DND-41 (cell line): ENCODE measurements at regions not wholly inside any gene's neighbourhood (a gene's known extent, or its start where the extent isn't known, plus 50 kb on each side); places are given as distances from the start of the nearest gene placed in this dataset.

Experiments
- ATAC-seq: fragments of 200-7000 bp; cut with Tn5 transposase; 3 replicates; pipeline ENCODE4 v1.9.1; 2021; ENCODE audit warnings: low read depth; ENCODE audit not compliant: insufficient read depth
- DNase-seq: peaks from one replicate; pipeline ENCODE4 v3.0.0-alpha.2; 2020
- H2AFZ ChIP-seq: 2 replicates; pipeline ENCODE4 v1.6.0; 2012; ENCODE audit warnings: low read depth, low read length
- H3K27ac ChIP-seq: 2 replicates; pipeline ENCODE4 v1.5.1; 2012; ENCODE audit warnings: low read length, inconsistent platforms
- H3K27me3 ChIP-seq: fragments of 200-600 bp; sonication (generic); 2 replicates; pipeline ENCODE4 v1.6.0; 2012; ENCODE audit warnings: low read length, mild to moderate bottlenecking, inconsistent platforms; ENCODE audit not compliant: insufficient read depth, poor library complexity
- H3K36me3 ChIP-seq: 2 replicates; pipeline ENCODE4 v1.5.1; 2012; ENCODE audit warnings: low read length, inconsistent platforms; ENCODE audit not compliant: insufficient read depth
- H3K4me1 ChIP-seq: 2 replicates; pipeline ENCODE4 v1.5.1; 2012; ENCODE audit warnings: mild to moderate bottlenecking, low read length; ENCODE audit not compliant: insufficient read depth
- H3K4me2 ChIP-seq: 2 replicates; pipeline ENCODE4 v1.6.0; 2012; ENCODE audit warnings: mild to moderate bottlenecking, moderate library complexity, low read length, inconsistent platforms; ENCODE audit not compliant: insufficient read depth
- H3K4me3 ChIP-seq, 2 experiments: fragments of 200-600 bp in 1 of 2; shearing (Covaris generic) in 1 of 2; 2 replicates each; pipeline ENCODE4 v1.5.1; 2012 to 2016; ENCODE audit warnings: inconsistent platforms in 2 of 2, low read length in 2 of 2, mild to moderate bottlenecking in 2 of 2, low read depth in 1 of 2, moderate library complexity in 1 of 2
- H3K79me2 ChIP-seq: 2 replicates; pipeline ENCODE4 v1.6.0; 2012; ENCODE audit warnings: low read length, inconsistent platforms; ENCODE audit not compliant: insufficient read depth
- H3K9ac ChIP-seq: 2 replicates; pipeline ENCODE4 v1.6.0; 2012; ENCODE audit warnings: low read depth, mild to moderate bottlenecking, inconsistent platforms, low read length, moderate library complexity
- H3K9me3 ChIP-seq: 2 replicates; pipeline ENCODE4 v1.5.1; 2012; ENCODE audit warnings: low read length, moderate library complexity, mild to moderate bottlenecking, inconsistent platforms; ENCODE audit not compliant: insufficient read depth, severe bottlenecking
- H4K20me1 ChIP-seq: 2 replicates; pipeline ENCODE4 v1.6.0; 2012; ENCODE audit warnings: low read length; ENCODE audit not compliant: insufficient read depth
- CTCF ChIP-seq: IDR thresholded peaks from 2 replicates; pipeline ENCODE4 v1.5.1; 2012; ENCODE audit warnings: borderline replicate concordance, low read length, moderate library complexity, mild to moderate bottlenecking; ENCODE audit not compliant: poor library complexity, severe bottlenecking; ENCODE audit errors: extremely low read depth
- EZH2 ChIP-seq: IDR thresholded peaks from 3 replicates; pipeline ENCODE4 v1.6.1; 2012; ENCODE audit warnings: borderline replicate concordance, low read depth, mild to moderate bottlenecking, moderate library complexity, low read length, inconsistent platforms; ENCODE audit not compliant: severe bottlenecking

DNA sequence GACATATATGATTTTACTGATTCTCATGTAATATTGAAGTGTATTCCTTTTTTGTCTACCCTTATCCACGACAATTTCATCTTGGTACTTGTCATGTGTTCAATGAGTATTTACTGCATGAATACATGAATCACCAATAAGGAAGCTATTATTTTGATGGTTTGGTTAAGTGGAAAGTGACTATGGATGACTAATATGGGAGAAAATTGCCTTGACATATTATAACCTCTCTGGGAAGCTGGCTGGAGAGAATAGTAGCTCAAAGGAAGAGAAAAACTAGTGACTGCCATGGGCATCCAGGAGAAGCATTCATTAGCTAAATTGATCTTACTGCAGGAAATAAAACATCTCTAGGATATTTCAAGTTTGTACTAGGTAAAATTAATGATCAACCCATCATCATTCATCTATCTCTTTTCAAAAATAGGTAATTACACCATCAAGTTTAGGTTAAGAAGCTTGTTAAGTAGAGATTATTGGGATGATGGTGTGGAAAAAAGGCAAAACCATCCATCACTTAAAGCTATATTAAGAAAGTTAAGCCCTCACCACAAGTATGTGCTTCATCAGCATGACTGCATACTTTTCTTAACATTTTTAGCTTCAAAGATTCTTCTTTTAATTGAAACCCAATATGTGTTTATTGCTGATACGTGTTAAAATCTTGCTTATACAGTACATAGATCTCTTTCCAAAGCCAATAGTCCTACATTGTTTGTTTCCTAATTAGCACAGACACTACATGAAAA, 455.2 kb upstream of the ARPP21 start:
- Histone ChIP-seq H3K9ac (no peak overlapping the region), H3K27me3 (no peaks in the 10 kb centered on the region), H4K20me1 (no peaks in the 10 kb centered on the region), H2AFZ (no peak overlapping the region), H3K79me2 (no peaks in the 10 kb centered on the region), H3K27ac (no peak overlapping the region), H3K4me2 (no peak overlapping the region), H3K4me3 (no peak overlapping the region), H3K9me3 (peaks cover 35% of the 10 kb centered on the region), H3K36me3 (no peaks in the 10 kb centered on the region), H3K4me1 (no peaks in the 10 kb centered on the region)
- no peak for TF ChIP-seq CTCF
- no peak for TF ChIP-seq EZH2
- ATAC-seq (no peak), DNase-seq (no peak)

DNA sequence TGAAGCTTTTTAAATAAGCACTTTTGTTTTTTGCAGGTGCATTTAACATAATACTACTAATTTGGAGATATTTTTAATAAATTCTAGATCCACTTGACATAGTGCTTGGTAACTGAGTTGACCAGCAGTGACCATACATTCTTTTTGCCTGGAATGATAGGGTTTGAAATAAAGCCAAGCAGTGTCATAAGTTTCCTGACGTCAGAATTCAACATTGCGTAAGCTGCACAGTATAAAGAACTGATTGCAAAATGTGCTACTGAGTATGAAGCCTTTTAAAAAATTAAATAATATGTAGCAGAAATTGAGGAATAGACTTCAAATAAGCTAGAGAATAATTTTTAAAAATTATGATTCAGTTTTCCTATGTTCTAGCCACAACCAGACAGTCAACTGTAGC, 454.6 kb upstream of the ARPP21 start:
- Histone ChIP-seq H3K27me3 (no peaks in the 10 kb centered on the region), H3K4me2 (no peak overlapping the region), H3K27ac (no peak overlapping the region), H3K36me3 (no peaks in the 10 kb centered on the region), H3K79me2 (no peaks in the 10 kb centered on the region), H3K9me3 (peaks cover 35% of the 10 kb centered on the region), H3K4me1 (no peaks in the 10 kb centered on the region), H4K20me1 (no peaks in the 10 kb centered on the region), H3K9ac (no peak overlapping the region), H3K4me3 (no peak overlapping the region), H2AFZ (no peak overlapping the region)
- ATAC-seq (no peak), DNase-seq (no peak)
- no peak for TF ChIP-seq CTCF
- TF ChIP-seq EZH2, result no peak

DNA sequence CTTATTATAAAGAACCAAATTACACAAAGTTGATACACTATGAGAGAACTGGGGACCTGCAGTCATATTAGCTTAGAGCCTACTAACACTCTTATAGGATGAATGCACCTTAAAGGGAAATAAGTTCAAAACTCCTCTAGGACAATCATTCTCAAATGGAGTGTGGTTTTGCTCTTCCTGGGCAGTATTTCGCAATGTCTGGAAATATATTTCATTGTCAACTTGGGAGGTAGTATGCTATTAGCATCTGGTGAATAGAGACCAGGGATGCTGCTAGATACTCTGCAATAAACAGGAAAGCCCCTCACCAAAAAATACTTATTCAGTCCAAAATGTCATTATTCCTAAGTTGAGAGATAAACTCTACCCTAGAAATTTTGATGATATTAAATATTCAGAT, 451.4 kb upstream of the ARPP21 start:
- Histone ChIP-seq H2AFZ (no peak overlapping the region), H3K36me3 (no peaks in the 10 kb centered on the region), H3K9ac (no peak overlapping the region), H4K20me1 (no peaks in the 10 kb centered on the region), H3K4me2 (no peak overlapping the region), H3K9me3 (peaks cover 4% of the 10 kb centered on the region), H3K27me3 (no peaks in the 10 kb centered on the region), H3K79me2 (no peaks in the 10 kb centered on the region), H3K4me3 (no peak overlapping the region), H3K27ac (no peak overlapping the region), H3K4me1 (no peaks in the 10 kb centered on the region)
- DNase-seq (no peak), ATAC-seq (no peak)
- no peak for TF ChIP-seq EZH2
- no peak for TF ChIP-seq CTCF

GRCh38 chr3:35194666-35195065, 444.7 kb upstream of the ARPP21 start:
- Histone ChIP-seq H3K27ac (no peak overlapping the region), H3K9me3 (no peaks in the 10 kb centered on the region), H3K9ac (no peak overlapping the region), H3K4me1 (no peaks in the 10 kb centered on the region), H2AFZ (no peak overlapping the region), H3K79me2 (no peaks in the 10 kb centered on the region), H3K4me3 (no peak overlapping the region), H4K20me1 (no peaks in the 10 kb centered on the region), H3K36me3 (no peaks in the 10 kb centered on the region), H3K27me3 (no peaks in the 10 kb centered on the region), H3K4me2 (no peak overlapping the region)
- ATAC-seq (no peak), DNase-seq (no peak)
- TF ChIP-seq EZH2 (no peak), CTCF (no peak)
